ENCODE measurements at regions not wholly inside any gene's neighbourhood (a gene's known extent, or its start where the extent isn't known, plus 50 kb on each side); places are given as distances from the start of the nearest gene placed in this dataset.

DNA sequence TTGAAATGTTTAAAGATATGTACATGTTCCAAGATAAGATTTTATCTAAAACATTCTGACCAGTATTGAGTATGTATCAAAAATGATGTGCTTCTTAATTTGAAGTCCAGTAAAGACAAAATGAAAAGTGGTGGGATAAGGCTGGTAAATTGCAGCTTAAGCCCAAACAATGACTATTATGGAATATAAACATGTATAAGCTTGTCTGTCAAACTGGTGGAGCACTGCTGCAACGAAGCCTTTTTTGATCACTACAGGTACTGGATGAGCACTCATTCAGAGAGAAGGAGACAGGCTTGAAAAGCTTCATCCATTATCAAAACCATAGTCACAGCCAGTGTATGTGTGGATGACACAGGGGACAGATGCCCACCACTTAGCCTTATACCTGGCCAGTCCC lies 138.4 kb downstream of the ATP23 start:
- Histone ChIP-seq H3K4me3 (ENCODE audit: low read depth, low read length) (no peak overlapping the region), H3K27me3 (no peaks in the 10 kb centered on the region; the same call in 1 of the 2 replicates), H3K4me1 (no peaks in the 10 kb centered on the region), H3K9me3 (no peaks in the 10 kb centered on the region), H3K36me3 (no peaks in the 10 kb centered on the region)
- DNase-seq, result no peak
- TF ChIP-seq, protein P1, sequence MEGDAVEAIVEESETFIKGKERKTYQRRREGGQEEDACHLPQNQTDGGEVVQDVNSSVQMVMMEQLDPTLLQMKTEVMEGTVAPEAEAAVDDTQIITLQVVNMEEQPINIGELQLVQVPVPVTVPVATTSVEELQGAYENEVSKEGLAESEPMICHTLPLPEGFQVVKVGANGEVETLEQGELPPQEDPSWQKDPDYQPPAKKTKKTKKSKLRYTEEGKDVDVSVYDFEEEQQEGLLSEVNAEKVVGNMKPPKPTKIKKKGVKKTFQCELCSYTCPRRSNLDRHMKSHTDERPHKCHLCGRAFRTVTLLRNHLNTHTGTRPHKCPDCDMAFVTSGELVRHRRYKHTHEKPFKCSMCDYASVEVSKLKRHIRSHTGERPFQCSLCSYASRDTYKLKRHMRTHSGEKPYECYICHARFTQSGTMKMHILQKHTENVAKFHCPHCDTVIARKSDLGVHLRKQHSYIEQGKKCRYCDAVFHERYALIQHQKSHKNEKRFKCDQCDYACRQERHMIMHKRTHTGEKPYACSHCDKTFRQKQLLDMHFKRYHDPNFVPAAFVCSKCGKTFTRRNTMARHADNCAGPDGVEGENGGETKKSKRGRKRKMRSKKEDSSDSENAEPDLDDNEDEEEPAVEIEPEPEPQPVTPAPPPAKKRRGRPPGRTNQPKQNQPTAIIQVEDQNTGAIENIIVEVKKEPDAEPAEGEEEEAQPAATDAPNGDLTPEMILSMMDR (IDR thresholded peaks at IDR 0.05; ENCODE audit: low read depth, low read length), result no peak

DNA sequence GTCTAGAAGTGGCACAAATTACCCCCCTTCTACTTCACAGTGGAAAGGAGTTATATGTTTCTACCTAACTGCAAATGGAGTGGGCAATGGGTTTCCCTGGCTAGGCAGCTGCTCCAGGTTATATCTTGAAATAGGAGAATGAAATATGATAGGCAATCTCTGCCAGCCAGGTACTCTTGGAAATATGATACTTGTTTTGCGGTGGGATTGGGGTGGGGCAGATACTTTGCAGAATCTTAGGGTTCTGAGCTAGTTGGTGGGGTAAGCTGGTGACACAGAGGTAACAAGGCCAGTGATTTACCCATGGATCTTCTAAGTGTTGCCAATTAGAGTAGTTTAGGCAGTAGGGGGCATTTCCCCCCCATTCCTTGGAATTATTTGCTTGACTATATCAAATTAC lies 140.1 kb downstream of the ATP23 start:
- Histone ChIP-seq H3K36me3 (no peaks in the 10 kb centered on the region), H3K4me3 (ENCODE audit: low read depth, low read length) (no peak overlapping the region), H3K27me3 (no peaks in the 10 kb centered on the region; the same call in 1 of the 2 replicates), H3K9me3 (no peaks in the 10 kb centered on the region), H3K4me1 (no peaks in the 10 kb centered on the region)
- TF ChIP-seq, protein P1 (IDR thresholded peaks at IDR 0.05; ENCODE audit: low read depth, low read length), result no peak
- no peak for DNase-seq

- no peaks in the 10 kb centered on the region for H3K9me3 ChIP-seq
- no peaks in the 10 kb centered on the region for H3K4me1 ChIP-seq
- no peak for DNase-seq
- no peak overlapping the region for H3K4me3 ChIP-seq (ENCODE audit: low read depth, low read length)
- no peaks in the 10 kb centered on the region; the same call in 1 of the 2 replicates for H3K27me3 ChIP-seq
- H3K36me3 ChIP-seq, result no peaks in the 10 kb centered on the region
- TF ChIP-seq, protein P1 (IDR thresholded peaks at IDR 0.05; ENCODE audit: low read depth, low read length), result no peak
Observed at GRCh38 chr12:58082996-58083395, 141.6 kb downstream of the ATP23 start.

DNA sequence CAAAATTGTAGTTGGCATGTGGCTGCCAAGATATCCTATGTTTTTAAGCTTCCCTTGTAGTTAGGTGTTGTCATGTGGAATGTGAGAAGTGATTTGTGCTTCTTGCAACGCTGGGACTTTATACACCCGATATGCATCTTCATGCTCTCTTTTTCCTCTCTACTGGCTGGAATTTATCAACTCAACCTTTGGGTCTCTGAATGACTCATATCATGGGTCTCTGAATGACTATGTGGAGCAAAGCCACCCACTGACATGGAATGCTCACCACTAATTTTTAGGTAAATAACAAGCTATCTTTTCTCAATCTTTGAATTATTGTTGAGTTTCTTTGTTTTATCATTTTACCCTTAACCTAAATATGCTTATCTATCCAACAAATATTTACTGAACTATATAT lies 144.6 kb downstream of the ATP23 start:
- Histone ChIP-seq H3K27me3 (0 out of 2 replicates have a peak, but pooled peaks cover 3% of the 10 kb centered on the region), H3K4me1 (no peaks in the 10 kb centered on the region), H3K4me3 (ENCODE audit: low read depth, low read length) (no peak overlapping the region), H3K9me3 (no peaks in the 10 kb centered on the region), H3K36me3 (no peaks in the 10 kb centered on the region)
- no peak for DNase-seq
- TF ChIP-seq, protein P1 (IDR thresholded peaks at IDR 0.05; ENCODE audit: low read depth, low read length), result no peak

DNA sequence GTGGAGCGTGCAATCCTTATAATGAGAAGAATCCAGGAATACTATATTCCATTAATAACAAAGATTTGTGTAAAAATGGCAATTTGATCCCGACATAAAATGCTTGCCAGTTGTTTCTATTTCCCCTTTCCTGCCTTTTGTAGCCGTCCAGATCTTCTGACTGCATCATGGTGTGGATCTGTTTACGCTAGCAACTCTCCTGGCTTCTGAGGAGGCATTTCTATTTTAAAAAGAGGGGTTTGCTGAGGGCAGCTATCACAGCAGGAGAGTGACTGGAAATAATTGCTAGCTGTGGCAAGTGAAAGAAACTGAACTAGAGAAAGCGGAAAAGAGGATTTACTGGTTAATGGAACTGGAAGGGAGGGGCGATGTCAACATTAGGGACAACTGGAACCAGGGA lies 145.6 kb downstream of the ATP23 start:
- 0 out of 2 replicates have a peak, but pooled peaks cover 3% of the 10 kb centered on the region for H3K27me3 ChIP-seq
- TF ChIP-seq, protein P1 (IDR thresholded peaks at IDR 0.05; ENCODE audit: low read depth, low read length), result no peak
- H3K9me3 ChIP-seq, result no peaks in the 10 kb centered on the region
- no peak for DNase-seq
- H3K4me3 ChIP-seq (ENCODE audit: low read depth, low read length), result no peak overlapping the region
- H3K36me3 ChIP-seq, result no peaks in the 10 kb centered on the region
- no peaks in the 10 kb centered on the region for H3K4me1 ChIP-seq

GRCh38 chr12:58087423-58088127 lies 146.2 kb downstream of the ATP23 start:
- Histone ChIP-seq H3K27me3 (peaks cover 7% of the 10 kb centered on the region; the same call in 1 of the 2 replicates), H3K4me3 (ENCODE audit: low read depth, low read length) (no peak overlapping the region), H3K36me3 (no peaks in the 10 kb centered on the region), H3K9me3 (no peaks in the 10 kb centered on the region), H3K4me1 (no peaks in the 10 kb centered on the region)
- TF ChIP-seq, protein P1 (IDR thresholded peaks at IDR 0.05; ENCODE audit: low read depth, low read length), result no peak
- no peak for DNase-seq

Data from BE2C (cell line).